Gastroesophageal sphincter (tissue), 4 donors: ENCODE measurements at regions not wholly inside any gene's neighbourhood (a gene's known extent, or its start where the extent isn't known, plus 50 kb on each side); places are given as distances from the start of the nearest gene placed in this dataset.

ENCODE experiments used
- ATAC-seq: fragments of 150-250 bp; one replicate; pipeline ENCODE4 v1.9.1; 2016; ENCODE audit warnings: mild to moderate bottlenecking, moderate library complexity
- H3K27ac ChIP-seq, 4 donors: fragments of 200-600 bp; sonication (generic) in 3 of 4; 1 replicate in 3 of 4; 2 replicates in 1 of 4; pipeline ENCODE4 v1.5.1; 2016 to 2019
- H3K27me3 ChIP-seq: fragments of 200-600 bp; sonication (generic); one replicate; pipeline ENCODE4 v1.5.1; 2019
- H3K36me3 ChIP-seq, 2 donors: fragments of 200-600 bp; sonication (generic); one replicate each; pipeline ENCODE4 v1.5.1; 2019; ENCODE audit warnings: control low read depth in 1 of 2
- H3K4me1 ChIP-seq, 3 donors: fragments of 200-600 bp; sonication (generic); 1 replicate in 2 of 3; 2 replicates in 1 of 3; pipeline ENCODE4 v1.5.1; 2016 to 2019; ENCODE audit warnings: control low read depth in 2 of 3
- H3K4me3 ChIP-seq, 2 donors: fragments of 200-600 bp; sonication (generic); one replicate each; pipeline ENCODE4 v1.5.1; 2019; ENCODE audit warnings: mild to moderate bottlenecking in 1 of 2, moderate library complexity in 1 of 2
- H3K9me3 ChIP-seq, 3 donors: fragments of 200-600 bp; sonication (generic); one replicate each; pipeline ENCODE4 v1.5.1; 2017 to 2019; ENCODE audit warnings: control low read depth in 2 of 3
- EP300 ChIP-seq: sonication (generic); formaldehyde crosslinking; IDR thresholded peaks from one replicate; pipeline ENCODE4 v1.6.1; 2017; ENCODE audit warnings: antibody characterized with exemption, mild to moderate bottlenecking
- POLR2A ChIP-seq, 2 donors: fragments of 450-650 bp; IDR thresholded peaks; one replicate each; pipeline ENCODE4 v1.6.1; 2017; ENCODE audit warnings: antibody characterized with exemption in 2 of 2, mild to moderate bottlenecking in 2 of 2, moderate library complexity in 1 of 2
- POLR2AphosphoS5 ChIP-seq: sonication (generic); formaldehyde crosslinking; IDR thresholded peaks from one replicate; pipeline ENCODE4 v1.6.1; 2017; ENCODE audit warnings: antibody characterized with exemption
- WGBS, 2 donors: methylation state at CpG; one replicate each; pipeline ENCODE4 v1.1.5; 2018; ENCODE audit warnings: low coverage in 1 of 2; 5-methylcytosine and 5-hydroxymethylcytosine counted together
- TF ChIP-seq, protein P1 (sequence below), 4 experiments: fragments of 200-600 bp in 2 of 4; fragments of 450-650 bp in 2 of 4; sonication (generic) in 1 of 4; IDR thresholded peaks; one replicate each; pipeline ENCODE4 v1.5.1; 2017 to 2019; ENCODE audit warnings: antibody characterized with exemption in 4 of 4, mild to moderate bottlenecking in 2 of 4, moderate library complexity in 2 of 4

DNA sequence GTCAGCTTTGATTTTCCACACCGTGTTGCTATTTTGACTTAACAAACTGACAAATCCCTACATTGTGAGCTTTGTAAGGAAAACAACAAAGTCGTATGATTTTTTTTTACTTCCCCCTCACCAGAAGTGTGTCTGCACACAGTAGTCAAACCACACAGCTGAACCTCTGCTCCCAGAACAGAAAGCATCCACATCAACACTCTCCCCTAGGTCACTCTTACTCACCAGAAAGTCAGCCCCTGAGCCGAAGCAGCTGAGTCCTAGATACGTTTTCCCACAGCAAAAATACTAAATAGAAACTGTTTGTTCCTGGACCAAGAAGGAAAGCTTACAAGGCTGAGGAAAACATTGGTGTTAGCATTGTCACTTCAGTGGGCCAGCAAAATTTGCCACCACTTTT, 305.7 kb downstream of the DHX15 start:
- Histone ChIP-seq H3K27ac (no peak overlapping the region), H3K27me3 (no peaks in the 10 kb centered on the region), H3K4me1 (no peaks in the 10 kb centered on the region), H3K4me3 (no peak overlapping the region), H3K9me3 (no peaks in the 10 kb centered on the region), H3K36me3 (no peaks in the 10 kb centered on the region)
- ATAC-seq = no peak
- TF ChIP-seq, protein P1, sequence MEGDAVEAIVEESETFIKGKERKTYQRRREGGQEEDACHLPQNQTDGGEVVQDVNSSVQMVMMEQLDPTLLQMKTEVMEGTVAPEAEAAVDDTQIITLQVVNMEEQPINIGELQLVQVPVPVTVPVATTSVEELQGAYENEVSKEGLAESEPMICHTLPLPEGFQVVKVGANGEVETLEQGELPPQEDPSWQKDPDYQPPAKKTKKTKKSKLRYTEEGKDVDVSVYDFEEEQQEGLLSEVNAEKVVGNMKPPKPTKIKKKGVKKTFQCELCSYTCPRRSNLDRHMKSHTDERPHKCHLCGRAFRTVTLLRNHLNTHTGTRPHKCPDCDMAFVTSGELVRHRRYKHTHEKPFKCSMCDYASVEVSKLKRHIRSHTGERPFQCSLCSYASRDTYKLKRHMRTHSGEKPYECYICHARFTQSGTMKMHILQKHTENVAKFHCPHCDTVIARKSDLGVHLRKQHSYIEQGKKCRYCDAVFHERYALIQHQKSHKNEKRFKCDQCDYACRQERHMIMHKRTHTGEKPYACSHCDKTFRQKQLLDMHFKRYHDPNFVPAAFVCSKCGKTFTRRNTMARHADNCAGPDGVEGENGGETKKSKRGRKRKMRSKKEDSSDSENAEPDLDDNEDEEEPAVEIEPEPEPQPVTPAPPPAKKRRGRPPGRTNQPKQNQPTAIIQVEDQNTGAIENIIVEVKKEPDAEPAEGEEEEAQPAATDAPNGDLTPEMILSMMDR (IDR thresholded peaks at IDR 0.05) = no peak
- TF ChIP-seq POLR2A (IDR thresholded peaks at IDR 0.05) (no peak), EP300 (no peak), POLR2AphosphoS5 (no peak)
- WGBS, 2 donors = 63 to 67% methylated on average over 4 of the region's 4 CpGs

DNA sequence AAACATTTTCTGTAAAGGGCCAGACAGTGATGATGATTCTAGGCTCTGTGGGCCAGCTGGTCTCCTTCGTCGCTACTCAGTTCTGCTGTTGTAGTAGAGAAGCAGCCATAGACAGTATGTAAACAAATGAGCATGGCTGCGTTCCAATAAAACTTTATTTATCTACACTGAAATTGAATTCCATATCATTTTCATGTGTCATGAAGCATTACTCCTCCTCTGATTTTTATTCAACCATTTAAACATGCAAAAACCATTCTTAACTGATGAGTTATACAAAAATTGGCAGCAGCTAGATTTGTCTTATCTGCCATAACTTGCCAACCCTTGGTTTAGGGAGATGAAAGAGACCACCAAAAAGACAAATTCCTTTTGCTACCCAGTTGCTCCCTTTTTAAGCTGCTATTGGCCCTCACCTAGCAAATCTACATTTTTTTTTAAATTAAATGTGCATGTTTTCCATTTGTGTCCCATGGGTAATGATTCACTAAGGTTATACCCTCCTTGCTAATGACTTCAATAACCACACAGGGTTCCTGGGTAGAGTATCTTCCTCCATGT, 309.9 kb downstream of the DHX15 start:
- no peak overlapping the region for H3K4me3 ChIP-seq
- no peaks in the 10 kb centered on the region for H3K36me3 ChIP-seq
- no peaks in the 10 kb centered on the region for H3K4me1 ChIP-seq
- no peaks in the 10 kb centered on the region for H3K27me3 ChIP-seq
- ATAC-seq = no peak
- no peak overlapping the region for H3K27ac ChIP-seq
- TF ChIP-seq POLR2AphosphoS5 (no peak), EP300 (no peak), POLR2A (IDR thresholded peaks at IDR 0.05) (no peak)
- TF ChIP-seq, protein P1 (IDR thresholded peaks at IDR 0.05) = no peak
- WGBS, 2 donors = 50 to 60% methylated on average over 1 to 3 of the region's 3 CpGs
- no peaks in the 10 kb centered on the region for H3K9me3 ChIP-seq

DNA sequence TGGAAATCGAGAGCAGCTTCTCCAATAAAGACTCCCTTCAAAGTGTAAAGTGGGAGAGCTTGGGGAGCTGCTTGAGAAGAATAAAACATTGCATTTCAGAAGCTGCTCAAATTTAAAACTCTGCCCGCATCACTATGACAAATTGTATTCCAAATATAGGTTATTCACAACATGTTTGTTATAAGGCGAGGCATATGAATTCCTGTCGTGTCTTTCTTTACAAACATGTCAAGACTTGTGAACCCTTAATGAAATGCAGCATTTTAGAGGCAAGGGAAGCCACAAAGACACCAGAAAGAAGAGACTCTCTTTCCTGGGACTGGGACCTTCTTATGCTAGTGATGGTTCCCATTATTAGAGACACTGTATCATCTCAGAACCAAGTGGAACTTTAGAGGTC, 311.2 kb downstream of the DHX15 start:
- H3K36me3 ChIP-seq = no peaks in the 10 kb centered on the region
- H3K9me3 ChIP-seq = no peaks in the 10 kb centered on the region
- WGBS, 2 donors = 74 to 90% methylated on average over 4 of the region's 4 CpGs
- no peaks in the 10 kb centered on the region for H3K4me1 ChIP-seq
- no peak for ATAC-seq
- TF ChIP-seq, protein P1 (IDR thresholded peaks at IDR 0.05) = no peak
- TF ChIP-seq EP300 = no peak
- TF ChIP-seq POLR2A (IDR thresholded peaks at IDR 0.05) = no peak
- TF ChIP-seq POLR2AphosphoS5 = no peak
- H3K27me3 ChIP-seq = no peaks in the 10 kb centered on the region
- no peak overlapping the region for H3K27ac ChIP-seq
- H3K4me3 ChIP-seq = no peak overlapping the region

DNA sequence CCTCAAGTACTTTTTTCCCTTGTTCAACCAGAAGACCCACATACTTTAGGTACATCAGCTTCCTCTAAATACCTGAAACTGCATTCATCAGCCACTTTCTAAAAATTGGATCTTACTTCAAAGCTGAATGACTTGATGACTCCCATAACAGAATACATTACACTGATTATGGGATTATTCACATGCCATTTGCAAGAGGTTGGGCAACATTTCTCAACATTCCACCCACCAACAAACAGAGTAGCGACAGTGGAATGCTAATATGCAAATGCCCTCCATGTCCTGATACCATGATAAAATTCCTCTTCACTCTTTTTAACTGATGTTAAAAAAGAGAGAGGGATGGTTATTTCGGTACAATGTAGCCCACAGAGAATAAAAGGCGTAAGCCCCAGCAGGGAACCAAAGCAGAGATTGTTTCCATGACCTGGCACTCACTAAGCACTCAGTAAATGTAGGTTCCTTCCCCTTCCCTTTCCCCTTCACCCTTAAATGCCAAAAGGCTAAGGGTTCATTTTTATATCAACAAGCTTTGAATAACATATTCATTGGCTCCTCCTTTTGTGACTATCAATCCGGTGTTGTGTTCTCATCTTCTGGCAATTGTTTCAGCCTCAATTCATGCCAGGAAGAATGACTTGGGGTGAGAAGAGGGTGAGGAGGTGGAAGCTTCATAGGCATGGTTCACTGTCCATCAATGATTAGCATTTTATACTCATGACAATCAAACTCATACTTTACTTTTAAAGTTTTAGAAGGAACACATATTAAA, 317.2 kb downstream of the DHX15 start:
- H3K4me3 ChIP-seq = no peak overlapping the region
- no peaks in the 10 kb centered on the region for H3K9me3 ChIP-seq
- no peak overlapping the region for H3K27ac ChIP-seq
- no peaks in the 10 kb centered on the region for H3K27me3 ChIP-seq
- 71 to 84% methylated on average over 4 of the region's 4 CpGs for WGBS, 2 donors
- no peak for ATAC-seq
- no peak for TF ChIP-seq POLR2AphosphoS5
- no peak for TF ChIP-seq EP300
- TF ChIP-seq, protein P1 (IDR thresholded peaks at IDR 0.05) = no peak
- TF ChIP-seq POLR2A (IDR thresholded peaks at IDR 0.05) = no peak
- H3K4me1 ChIP-seq = no peaks in the 10 kb centered on the region
- H3K36me3 ChIP-seq = no peaks in the 10 kb centered on the region

DNA sequence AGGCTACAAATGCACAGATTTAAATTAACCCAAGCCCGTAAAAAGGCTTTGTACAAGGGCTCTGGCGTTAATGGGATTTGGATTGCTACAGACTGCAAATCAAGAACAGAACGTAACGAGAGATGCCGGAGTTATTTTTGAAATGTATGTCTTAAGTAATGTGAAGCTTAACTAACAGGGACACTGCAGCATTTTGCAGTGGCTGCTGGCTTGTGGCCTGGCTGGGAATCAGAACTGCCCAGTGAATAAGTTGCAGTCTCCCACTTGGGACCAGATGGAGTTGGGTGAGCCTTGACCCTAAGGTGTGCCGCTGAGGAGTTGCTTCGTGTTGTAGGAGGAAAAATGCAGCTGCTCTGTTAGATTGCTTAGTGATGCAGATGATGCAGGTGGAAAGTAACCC, 318.4 kb downstream of the DHX15 start:
- no peak for TF ChIP-seq EP300
- no peak for TF ChIP-seq POLR2A (IDR thresholded peaks at IDR 0.05)
- TF ChIP-seq POLR2AphosphoS5 = no peak
- WGBS, 2 donors = 83 to 84% methylated on average over 6 to 7 of the region's 7 CpGs
- H3K4me3 ChIP-seq = no peak overlapping the region
- no peak overlapping the region for H3K27ac ChIP-seq
- no peaks in the 10 kb centered on the region for H3K9me3 ChIP-seq
- no peaks in the 10 kb centered on the region for H3K4me1 ChIP-seq
- H3K27me3 ChIP-seq = no peaks in the 10 kb centered on the region
- no peak for ATAC-seq
- H3K36me3 ChIP-seq = no peaks in the 10 kb centered on the region
